ENCODE measurements at regions not wholly inside any gene's neighbourhood (a gene's known extent, or its start where the extent isn't known, plus 50 kb on each side); places are given as distances from the start of the nearest gene placed in this dataset.

DNA sequence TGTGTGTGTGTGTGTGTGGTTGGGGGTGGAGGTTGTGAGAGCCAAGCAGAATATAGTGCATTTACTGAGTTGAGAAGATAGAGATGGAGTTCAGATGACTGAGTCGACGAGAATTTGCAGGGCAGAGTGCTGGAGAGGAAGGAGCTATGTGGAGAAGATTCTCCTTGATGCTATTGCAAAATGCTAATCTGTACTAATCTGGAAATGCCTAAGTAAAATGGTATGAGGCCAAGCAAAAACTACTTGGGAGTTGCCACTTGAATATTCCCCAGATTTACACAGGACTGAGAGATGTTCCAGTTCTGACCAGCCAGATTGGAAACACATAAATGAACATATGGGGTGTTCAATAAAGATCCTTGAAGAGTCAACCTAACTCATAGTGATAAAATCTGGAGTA, 316.4 kb downstream of the NSUN3 start (continued):
- TF ChIP-seq, protein P1, sequence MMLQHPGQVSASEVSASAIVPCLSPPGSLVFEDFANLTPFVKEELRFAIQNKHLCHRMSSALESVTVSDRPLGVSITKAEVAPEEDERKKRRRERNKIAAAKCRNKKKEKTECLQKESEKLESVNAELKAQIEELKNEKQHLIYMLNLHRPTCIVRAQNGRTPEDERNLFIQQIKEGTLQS (IDR thresholded peaks at IDR 0.05; ENCODE audit: insufficient read depth, low read depth, low read length), result no peak
- no peak for TF ChIP-seq SIRT6 (IDR thresholded peaks at IDR 0.05; ENCODE audit: low read length)

Data from H1 (cell line).